Endothelial cell (in vitro differentiated cells): ENCODE measurements at regions not wholly inside any gene's neighbourhood (a gene's known extent, or its start where the extent isn't known, plus 50 kb on each side); places are given as distances from the start of the nearest gene placed in this dataset.
A peak's percentile ranks its signal among the peaks of the same experiment; 100 is the strongest.

Experiments used
- DNase-seq: peaks from one replicate; pipeline ENCODE4 v3.0.0; 2021; ENCODE audit warnings: low spot score
- H3K27ac Mint-ChIP-seq: one replicate; pipeline ENCODE4 v1.8.0; 2021; ENCODE audit warnings: mixed read lengths, inconsistent platforms; ENCODE audit not compliant: unreplicated experiment
- H3K27me3 Mint-ChIP-seq: one replicate; pipeline ENCODE4 v1.8.0; 2021; ENCODE audit warnings: mild to moderate bottlenecking, moderate library complexity, mixed read lengths, inconsistent platforms; ENCODE audit not compliant: unreplicated experiment
- H3K36me3 Mint-ChIP-seq: one replicate; pipeline ENCODE4 v1.8.0; 2021; ENCODE audit warnings: mild to moderate bottlenecking, low read depth, mixed read lengths, inconsistent platforms; ENCODE audit not compliant: unreplicated experiment
- H3K4me1 Mint-ChIP-seq: one replicate; pipeline ENCODE4 v1.8.0; 2021; ENCODE audit warnings: mild to moderate bottlenecking, mixed read lengths, inconsistent platforms; ENCODE audit not compliant: unreplicated experiment
- H3K4me3 Mint-ChIP-seq: one replicate; pipeline ENCODE4 v1.8.0; 2021; ENCODE audit warnings: mild to moderate bottlenecking, mixed read lengths, inconsistent platforms; ENCODE audit not compliant: unreplicated experiment
- H3K9me3 Mint-ChIP-seq: one replicate; pipeline ENCODE4 v1.8.0; 2021; ENCODE audit warnings: mixed read lengths, inconsistent platforms; ENCODE audit not compliant: unreplicated experiment
- TF ChIP-seq, protein P1 (sequence below): fragments of 200-600 bp; sonication (generic); IDR thresholded peaks from one replicate; pipeline ENCODE4 v1.5.0; 2021; ENCODE audit warnings: antibody characterized with exemption; ENCODE audit not compliant: unreplicated experiment

DNA sequence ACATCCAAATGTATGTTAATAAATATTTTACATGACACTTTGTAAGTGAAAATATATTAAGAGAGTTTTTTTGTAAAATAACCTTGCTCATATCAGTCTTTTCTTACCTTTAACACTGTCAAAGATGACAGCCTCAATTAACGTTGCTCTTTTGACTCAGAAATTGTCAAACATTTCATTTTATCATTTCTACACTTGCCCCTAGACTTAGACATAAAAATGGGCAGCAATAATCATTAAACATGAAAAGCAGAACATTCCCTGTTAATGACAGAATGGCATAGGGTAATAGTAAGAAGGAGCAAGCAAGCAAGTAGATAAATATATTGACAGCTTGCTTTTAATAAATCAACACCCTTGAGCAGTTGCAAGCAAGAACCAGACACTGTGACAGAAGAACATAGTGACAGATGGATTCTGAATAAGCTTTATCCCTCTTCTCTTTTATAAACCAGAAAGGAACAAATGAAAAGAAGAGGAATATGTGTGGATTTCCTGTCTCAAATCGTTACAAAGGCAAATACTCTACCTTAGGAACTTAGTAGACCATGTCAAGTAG, 796.0 kb upstream of the CHD1 start:
- H3K4me3 Mint-ChIP-seq, result no peak overlapping the region
- no peak for DNase-seq
- TF ChIP-seq, protein P1, sequence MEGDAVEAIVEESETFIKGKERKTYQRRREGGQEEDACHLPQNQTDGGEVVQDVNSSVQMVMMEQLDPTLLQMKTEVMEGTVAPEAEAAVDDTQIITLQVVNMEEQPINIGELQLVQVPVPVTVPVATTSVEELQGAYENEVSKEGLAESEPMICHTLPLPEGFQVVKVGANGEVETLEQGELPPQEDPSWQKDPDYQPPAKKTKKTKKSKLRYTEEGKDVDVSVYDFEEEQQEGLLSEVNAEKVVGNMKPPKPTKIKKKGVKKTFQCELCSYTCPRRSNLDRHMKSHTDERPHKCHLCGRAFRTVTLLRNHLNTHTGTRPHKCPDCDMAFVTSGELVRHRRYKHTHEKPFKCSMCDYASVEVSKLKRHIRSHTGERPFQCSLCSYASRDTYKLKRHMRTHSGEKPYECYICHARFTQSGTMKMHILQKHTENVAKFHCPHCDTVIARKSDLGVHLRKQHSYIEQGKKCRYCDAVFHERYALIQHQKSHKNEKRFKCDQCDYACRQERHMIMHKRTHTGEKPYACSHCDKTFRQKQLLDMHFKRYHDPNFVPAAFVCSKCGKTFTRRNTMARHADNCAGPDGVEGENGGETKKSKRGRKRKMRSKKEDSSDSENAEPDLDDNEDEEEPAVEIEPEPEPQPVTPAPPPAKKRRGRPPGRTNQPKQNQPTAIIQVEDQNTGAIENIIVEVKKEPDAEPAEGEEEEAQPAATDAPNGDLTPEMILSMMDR, result no peak
- H3K27me3 Mint-ChIP-seq, result no peaks in the 10 kb centered on the region
- no peak overlapping the region for H3K27ac Mint-ChIP-seq
- H3K9me3 Mint-ChIP-seq, result no peaks in the 10 kb centered on the region
- no peaks in the 10 kb centered on the region for H3K4me1 Mint-ChIP-seq
- no peaks in the 10 kb centered on the region for H3K36me3 Mint-ChIP-seq

DNA sequence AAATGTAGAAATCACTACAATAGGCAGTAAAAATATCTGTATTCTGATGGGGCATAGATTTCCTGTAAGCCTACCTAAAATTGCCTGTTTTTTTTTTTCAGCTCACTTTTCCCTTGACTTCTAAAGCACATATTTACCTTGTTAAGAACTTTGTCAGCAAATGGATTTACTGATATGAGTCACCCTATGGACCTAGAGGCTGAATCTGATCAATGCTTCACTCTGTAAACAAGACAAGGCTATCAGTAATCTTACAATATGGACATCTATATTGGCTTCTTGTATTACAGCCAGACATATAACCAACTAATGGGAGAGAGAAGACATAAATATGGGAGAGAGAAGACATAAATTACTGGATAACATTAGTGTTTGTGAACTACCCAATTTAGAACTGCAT, 792.7 kb upstream of the CHD1 start:
- Mint-ChIP-seq H3K4me1 (no peaks in the 10 kb centered on the region), H3K4me3 (no peak overlapping the region), H3K27ac (no peak overlapping the region), H3K9me3 (no peaks in the 10 kb centered on the region), H3K36me3 (no peaks in the 10 kb centered on the region), H3K27me3 (no peaks in the 10 kb centered on the region)
- no peak for DNase-seq
- TF ChIP-seq, protein P1, result no peak

DNA sequence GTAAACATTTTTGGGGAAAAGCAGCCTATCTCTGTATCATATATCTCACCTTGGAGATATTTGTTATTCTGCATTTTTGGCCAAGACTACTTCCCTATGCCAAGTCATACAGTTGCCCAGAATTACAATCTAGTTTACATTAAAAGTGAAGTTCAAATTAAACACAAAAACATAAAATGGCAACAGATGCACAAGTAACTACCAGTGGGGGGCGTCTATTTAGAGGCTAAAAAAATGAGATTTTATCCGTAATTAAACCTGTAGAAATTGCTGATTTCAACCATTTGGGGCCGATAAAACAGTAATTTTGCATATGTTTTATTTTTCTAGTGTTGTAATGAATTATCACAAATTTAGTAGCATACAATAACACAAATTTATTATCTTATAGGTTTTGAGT, 787.1 kb upstream of the CHD1 start:
- no peak for DNase-seq
- H3K4me1 Mint-ChIP-seq, result no peaks in the 10 kb centered on the region
- H3K9me3 Mint-ChIP-seq, result no peaks in the 10 kb centered on the region
- TF ChIP-seq, protein P1, result peak; percentile 17
- H3K27ac Mint-ChIP-seq, result no peak overlapping the region
- H3K27me3 Mint-ChIP-seq, result no peaks in the 10 kb centered on the region
- H3K4me3 Mint-ChIP-seq, result no peak overlapping the region
- no peaks in the 10 kb centered on the region for H3K36me3 Mint-ChIP-seq

DNA sequence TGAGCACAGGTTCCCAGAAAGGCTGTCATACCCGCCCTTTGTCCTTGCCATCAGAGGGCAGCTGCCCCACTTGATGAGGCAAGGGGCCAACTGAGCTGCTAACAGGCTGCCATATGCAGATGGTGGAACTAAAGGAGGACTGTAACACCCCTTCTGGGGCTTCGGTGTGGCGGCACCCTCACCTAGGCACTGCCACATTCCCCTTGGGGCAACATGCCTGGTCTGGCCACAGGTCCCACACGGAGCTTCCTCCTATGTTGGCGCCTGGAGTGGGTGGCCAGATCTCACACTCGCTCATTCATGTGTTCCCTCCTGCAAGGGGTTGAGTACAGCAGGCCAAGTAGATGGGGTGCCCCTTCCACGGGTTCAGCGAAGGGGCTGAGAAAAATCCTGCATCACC, 777.4 kb upstream of the CHD1 start:
- Mint-ChIP-seq H3K9me3 (no peaks in the 10 kb centered on the region), H3K27ac (no peak overlapping the region), H3K36me3 (no peaks in the 10 kb centered on the region), H3K4me1 (no peaks in the 10 kb centered on the region), H3K4me3 (no peak overlapping the region), H3K27me3 (peaks cover 2% of the 10 kb centered on the region)
- TF ChIP-seq, protein P1, result no peak
- DNase-seq, result no peak

DNA sequence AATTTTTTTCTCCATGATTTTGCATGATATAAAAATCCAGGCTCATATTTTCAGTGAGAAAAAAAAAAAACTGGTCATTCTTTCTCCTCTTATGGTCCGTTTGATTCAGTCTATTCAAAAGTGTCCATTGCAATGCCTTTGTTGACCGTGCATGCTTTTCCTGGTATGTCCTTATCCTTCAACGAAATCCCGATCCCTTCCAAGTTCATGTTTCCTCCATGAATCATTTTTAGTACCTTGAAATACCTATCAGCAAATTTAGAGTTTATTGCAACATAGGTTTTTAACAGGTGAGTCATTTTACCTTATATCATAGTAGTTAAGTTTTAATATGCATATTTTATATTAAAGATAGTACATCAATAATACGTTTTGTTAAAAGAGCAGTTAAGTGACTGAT, 773.8 kb upstream of the CHD1 start:
- no peak for DNase-seq
- H3K27ac Mint-ChIP-seq, result no peak overlapping the region
- TF ChIP-seq, protein P1, result no peak
- H3K36me3 Mint-ChIP-seq, result no peaks in the 10 kb centered on the region
- H3K4me1 Mint-ChIP-seq, result no peaks in the 10 kb centered on the region
- no peak overlapping the region for H3K4me3 Mint-ChIP-seq
- peaks cover 2% of the 10 kb centered on the region for H3K27me3 Mint-ChIP-seq
- no peaks in the 10 kb centered on the region for H3K9me3 Mint-ChIP-seq
